Panc1 (cell line): ENCODE measurements at regions not wholly inside any gene's neighbourhood (a gene's known extent, or its start where the extent isn't known, plus 50 kb on each side); places are given as distances from the start of the nearest gene placed in this dataset.

ENCODE experiments used
- ATAC-seq: fragments of 200-7000 bp; cut with Tn5 transposase; 2 replicates; pipeline ENCODE4 v1.9.1; 2020; ENCODE audit warnings: mild to moderate bottlenecking, moderate library complexity
- BruUV-seq: library from RNA; stranded (reverse); fragments of 400-500 nt; replicated peaks from 2 replicates; lab custom pipeline; 2021; lab: Mats Ljungman, UMichigan
- CTCF ChIA-PET: fragments of 300-600 bp; sonication (Branson Sonifier 250); formaldehyde crosslinking; loops from one replicate; lab custom pipeline; 2022; ENCODE audit warnings: antibody characterized with exemption; lab: Charles Lee
- POLR2A ChIA-PET: fragments of 300-600 bp; sonication (Branson Sonifier 250); formaldehyde crosslinking; loops from one replicate; lab custom pipeline; 2022; ENCODE audit warnings: antibody characterized with exemption; lab: Charles Lee
- DNase-seq: peaks from one replicate; pipeline ENCODE4 v3.0.0-alpha.2; 2010; ENCODE audit warnings: low read depth, low spot score
- H3K27ac ChIP-seq: 2 replicates; pipeline ENCODE4 v1.5.1; 2011; ENCODE audit warnings: mild to moderate bottlenecking, low read length, inconsistent platforms
- H3K27me3 ChIP-seq: fragments of 200-500 bp; sonication (Bioruptor generic); 2 replicates; pipeline ENCODE4 v1.6.0; 2014; ENCODE audit warnings: low read length, inconsistent platforms; ENCODE audit not compliant: control insufficient read depth, insufficient read depth
- H3K36me3 ChIP-seq: fragments of 200-500 bp; sonication (Bioruptor generic); 2 replicates; pipeline ENCODE4 v1.5.1; 2014; ENCODE audit warnings: inconsistent platforms, mild to moderate bottlenecking, low read length, moderate library complexity; ENCODE audit not compliant: control insufficient read depth, insufficient read depth
- H3K4me1 ChIP-seq: 2 replicates; pipeline ENCODE4 v1.5.1; 2011; ENCODE audit warnings: inconsistent platforms, mild to moderate bottlenecking, low read length, moderate library complexity; ENCODE audit not compliant: control insufficient read depth, insufficient read depth
- H3K4me3 ChIP-seq, 2 experiments: 2 replicates each; pipeline ENCODE4 v1.5.1; 2011 to 2012; ENCODE audit warnings: low read depth in 2 of 2, low read length in 2 of 2, mild to moderate bottlenecking in 2 of 2, inconsistent platforms in 1 of 2, moderate library complexity in 1 of 2
- H3K9me3 ChIP-seq: fragments of 200-500 bp; sonication (Bioruptor generic); 2 replicates; pipeline ENCODE4 v1.5.1; 2014; ENCODE audit warnings: low read depth, mild to moderate bottlenecking, inconsistent platforms, low read length, moderate library complexity; ENCODE audit not compliant: control insufficient read depth, insufficient read depth
- POLR2AphosphoS5 ChIP-seq: IDR thresholded peaks from 2 replicates; pipeline ENCODE4 v1.6.1; 2012; ENCODE audit warnings: mild to moderate bottlenecking, low read depth, low read length, moderate library complexity
- SIN3A ChIP-seq: IDR thresholded peaks from 2 replicates; pipeline ENCODE4 v1.6.1; 2012; ENCODE audit warnings: low read depth, mild to moderate bottlenecking, low read length, moderate library complexity, borderline replicate concordance; ENCODE audit not compliant: insufficient read depth
- TCF7L2 ChIP-seq: IDR thresholded peaks from 2 replicates; pipeline ENCODE4 v1.6.1; 2011; ENCODE audit warnings: mild to moderate bottlenecking, low read depth, low read length, inconsistent platforms
- in situ Hi-C: cut with HindIII; loops from 2 replicates; pipeline ENCODE4 v1.10.0; 2016; ENCODE audit warnings: low sequenced_read_pairs, low pct_unique_long_range_greater_than_20kb
- intact Hi-C: fragments of 100-400 bp; cut with micrococcal nuclease; formaldehyde crosslinking; loops from one replicate; pipeline ENCODE4 v1.10.0; 2022; ENCODE audit not compliant: unreplicated experiment
- TF ChIP-seq, protein P1 (sequence below): fragments of 450-650 bp; IDR thresholded peaks from 2 replicates; pipeline ENCODE4 v1.5.1; 2017; ENCODE audit warnings: mild to moderate bottlenecking
- TF ChIP-seq, protein P2 (sequence below), 2 experiments: IDR thresholded peaks; 2 replicates each; pipeline ENCODE4 v1.6.1; 2011 to 2012; ENCODE audit warnings: low read depth in 2 of 2, control low read depth in 1 of 2, low read length in 1 of 2, mild to moderate bottlenecking in 1 of 2, moderate library complexity in 1 of 2; ENCODE audit not compliant: insufficient read depth in 1 of 2

DNA sequence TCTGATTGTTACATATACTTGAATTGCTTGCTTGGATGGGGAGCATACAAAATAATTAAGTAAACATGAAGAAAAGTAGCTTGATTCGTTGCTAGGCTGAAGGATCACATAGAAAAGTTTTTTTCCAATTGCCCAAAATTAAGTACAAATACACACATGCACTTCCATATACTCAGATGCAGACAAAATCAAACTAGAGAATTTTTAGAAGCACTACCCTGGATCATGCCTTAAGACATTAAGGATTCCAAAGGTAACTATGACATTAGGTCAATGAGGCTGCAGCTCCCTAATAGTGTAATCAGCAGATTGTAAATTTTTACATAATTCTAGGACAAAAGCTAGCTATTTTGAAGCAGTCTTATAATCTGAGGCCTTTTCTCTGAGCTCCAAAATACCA lies 216.9 kb upstream of the TMEM161B start:
- H3K27ac ChIP-seq: no peak overlapping the region
- no TSS peak for BruUV-seq
- no peaks in the 10 kb centered on the region for H3K36me3 ChIP-seq
- ATAC-seq: no peak
- ChIA-PET CTCF (no interaction called here), POLR2A (no interaction called here)
- H3K4me1 ChIP-seq: no peaks in the 10 kb centered on the region
- in situ Hi-C loops: no loop called here
- no peak overlapping the region for H3K4me3 ChIP-seq
- no peak for DNase-seq
- H3K27me3 ChIP-seq: no peaks in the 10 kb centered on the region
- TF ChIP-seq, protein P1, sequence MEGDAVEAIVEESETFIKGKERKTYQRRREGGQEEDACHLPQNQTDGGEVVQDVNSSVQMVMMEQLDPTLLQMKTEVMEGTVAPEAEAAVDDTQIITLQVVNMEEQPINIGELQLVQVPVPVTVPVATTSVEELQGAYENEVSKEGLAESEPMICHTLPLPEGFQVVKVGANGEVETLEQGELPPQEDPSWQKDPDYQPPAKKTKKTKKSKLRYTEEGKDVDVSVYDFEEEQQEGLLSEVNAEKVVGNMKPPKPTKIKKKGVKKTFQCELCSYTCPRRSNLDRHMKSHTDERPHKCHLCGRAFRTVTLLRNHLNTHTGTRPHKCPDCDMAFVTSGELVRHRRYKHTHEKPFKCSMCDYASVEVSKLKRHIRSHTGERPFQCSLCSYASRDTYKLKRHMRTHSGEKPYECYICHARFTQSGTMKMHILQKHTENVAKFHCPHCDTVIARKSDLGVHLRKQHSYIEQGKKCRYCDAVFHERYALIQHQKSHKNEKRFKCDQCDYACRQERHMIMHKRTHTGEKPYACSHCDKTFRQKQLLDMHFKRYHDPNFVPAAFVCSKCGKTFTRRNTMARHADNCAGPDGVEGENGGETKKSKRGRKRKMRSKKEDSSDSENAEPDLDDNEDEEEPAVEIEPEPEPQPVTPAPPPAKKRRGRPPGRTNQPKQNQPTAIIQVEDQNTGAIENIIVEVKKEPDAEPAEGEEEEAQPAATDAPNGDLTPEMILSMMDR: no peak
- no peak for TF ChIP-seq POLR2AphosphoS5
- TF ChIP-seq TCF7L2: no peak
- TF ChIP-seq, protein P2, sequence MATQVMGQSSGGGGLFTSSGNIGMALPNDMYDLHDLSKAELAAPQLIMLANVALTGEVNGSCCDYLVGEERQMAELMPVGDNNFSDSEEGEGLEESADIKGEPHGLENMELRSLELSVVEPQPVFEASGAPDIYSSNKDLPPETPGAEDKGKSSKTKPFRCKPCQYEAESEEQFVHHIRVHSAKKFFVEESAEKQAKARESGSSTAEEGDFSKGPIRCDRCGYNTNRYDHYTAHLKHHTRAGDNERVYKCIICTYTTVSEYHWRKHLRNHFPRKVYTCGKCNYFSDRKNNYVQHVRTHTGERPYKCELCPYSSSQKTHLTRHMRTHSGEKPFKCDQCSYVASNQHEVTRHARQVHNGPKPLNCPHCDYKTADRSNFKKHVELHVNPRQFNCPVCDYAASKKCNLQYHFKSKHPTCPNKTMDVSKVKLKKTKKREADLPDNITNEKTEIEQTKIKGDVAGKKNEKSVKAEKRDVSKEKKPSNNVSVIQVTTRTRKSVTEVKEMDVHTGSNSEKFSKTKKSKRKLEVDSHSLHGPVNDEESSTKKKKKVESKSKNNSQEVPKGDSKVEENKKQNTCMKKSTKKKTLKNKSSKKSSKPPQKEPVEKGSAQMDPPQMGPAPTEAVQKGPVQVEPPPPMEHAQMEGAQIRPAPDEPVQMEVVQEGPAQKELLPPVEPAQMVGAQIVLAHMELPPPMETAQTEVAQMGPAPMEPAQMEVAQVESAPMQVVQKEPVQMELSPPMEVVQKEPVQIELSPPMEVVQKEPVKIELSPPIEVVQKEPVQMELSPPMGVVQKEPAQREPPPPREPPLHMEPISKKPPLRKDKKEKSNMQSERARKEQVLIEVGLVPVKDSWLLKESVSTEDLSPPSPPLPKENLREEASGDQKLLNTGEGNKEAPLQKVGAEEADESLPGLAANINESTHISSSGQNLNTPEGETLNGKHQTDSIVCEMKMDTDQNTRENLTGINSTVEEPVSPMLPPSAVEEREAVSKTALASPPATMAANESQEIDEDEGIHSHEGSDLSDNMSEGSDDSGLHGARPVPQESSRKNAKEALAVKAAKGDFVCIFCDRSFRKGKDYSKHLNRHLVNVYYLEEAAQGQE (IDR thresholded peaks at IDR 0.05; ENCODE audit: insufficient read depth in 1 of 2, low read depth in 2 of 2, low read length in 1 of 2): no peak
- TF ChIP-seq SIN3A: no peak
- intact Hi-C loops: no loop called here
- no peaks in the 10 kb centered on the region for H3K9me3 ChIP-seq

DNA sequence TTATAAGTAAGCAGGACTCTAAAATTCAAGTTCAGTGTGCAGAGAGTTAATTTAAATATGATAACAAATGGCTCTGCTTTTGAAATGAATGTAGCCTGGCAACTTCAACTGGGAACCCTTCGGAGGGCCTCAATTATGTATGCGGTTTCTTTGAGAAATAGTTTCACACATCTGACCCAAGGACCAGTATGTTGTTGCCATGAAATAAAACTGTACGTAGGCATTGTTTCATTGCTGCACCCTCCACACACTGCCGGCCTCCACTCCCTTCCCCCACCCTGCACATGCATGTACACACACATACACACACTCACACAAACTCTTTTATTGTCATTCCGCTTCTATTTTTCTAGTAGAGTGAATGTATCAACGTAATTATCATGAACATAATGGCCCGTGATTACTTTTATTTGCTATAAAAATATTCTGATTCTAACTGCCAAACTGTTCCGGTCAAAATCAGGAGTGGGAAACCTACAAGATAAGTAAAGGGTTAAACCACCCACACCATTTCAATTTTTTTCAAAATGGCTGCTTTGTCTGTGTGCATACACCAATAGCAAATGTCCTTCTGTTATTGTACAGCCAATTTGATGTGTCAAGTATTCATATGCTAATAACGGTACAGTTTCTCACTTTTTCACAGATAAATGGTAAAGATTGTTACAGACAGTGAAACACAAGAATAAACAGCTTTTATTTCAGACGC lies 215.5 kb upstream of the TMEM161B start:
- ChIA-PET POLR2A (no interaction called here), CTCF (no interaction called here)

More for the DNA sequence above, 215.5 kb upstream of the TMEM161B start:
- in situ Hi-C loops: no loop called here
- ATAC-seq (no peak), DNase-seq (no peak)
- no peaks in the 10 kb centered on the region for H3K27me3 ChIP-seq
- no TSS peak for BruUV-seq
- H3K9me3 ChIP-seq: no peaks in the 10 kb centered on the region
- no peaks in the 10 kb centered on the region for H3K4me1 ChIP-seq
- no peak for TF ChIP-seq TCF7L2
- TF ChIP-seq, protein P2 (IDR thresholded peaks at IDR 0.05; ENCODE audit: insufficient read depth in 1 of 2, low read depth in 2 of 2, low read length in 1 of 2): no peak
- TF ChIP-seq POLR2AphosphoS5: no peak
- TF ChIP-seq, protein P1: no peak
- TF ChIP-seq SIN3A: no peak
- intact Hi-C loops: no loop called here
- H3K36me3 ChIP-seq: no peaks in the 10 kb centered on the region
- H3K27ac ChIP-seq: no peak overlapping the region
- no peak overlapping the region for H3K4me3 ChIP-seq
